ENCODE measurements at regions not wholly inside any gene's neighbourhood (a gene's known extent, or its start where the extent isn't known, plus 50 kb on each side); places are given as distances from the start of the nearest gene placed in this dataset.
A peak's percentile ranks its signal among the peaks of the same experiment; 100 is the strongest.
"Not testable (repeated sequence)": the region's sequence is repeated elsewhere in the genome, so short reads cannot be mapped to it uniquely, and the experiment has no call there.

GRCh38 chr9:111744363-111744762 lies 50.4 kb downstream of the SHOC1 start:
- H3K4me3 ChIP-seq (ENCODE audit: low read length): no peak overlapping the region
- no peak for DNase-seq (ENCODE audit: low read depth)
- no peak for TF ChIP-seq CTCF (conservative IDR thresholded peaks at IDR 0.05; ENCODE audit: low read depth, low read length)

DNA sequence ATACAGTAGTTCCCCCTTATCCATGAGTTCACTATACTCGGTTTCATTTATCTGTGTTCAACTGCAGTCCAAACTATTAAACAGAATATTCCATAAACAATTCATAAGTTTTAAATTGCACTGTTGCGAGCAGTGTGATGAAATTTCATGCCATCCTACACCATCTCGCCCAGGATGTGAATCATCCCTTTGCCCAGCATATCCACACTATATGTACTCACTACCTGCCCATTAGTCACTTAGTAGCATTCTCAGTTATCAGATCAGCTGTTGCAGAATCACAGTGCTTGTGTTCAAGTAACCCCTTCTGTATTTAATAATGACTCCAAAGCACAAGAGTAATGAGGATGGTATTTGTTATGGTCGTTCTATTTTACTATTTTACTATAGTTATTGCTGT lies 51.5 kb downstream of the SHOC1 start:
- DNase-seq (ENCODE audit: low read depth): no peak
- no peak for TF ChIP-seq CTCF (conservative IDR thresholded peaks at IDR 0.05; ENCODE audit: low read depth, low read length)
- no peak overlapping the region for H3K4me3 ChIP-seq (ENCODE audit: low read length)

DNA sequence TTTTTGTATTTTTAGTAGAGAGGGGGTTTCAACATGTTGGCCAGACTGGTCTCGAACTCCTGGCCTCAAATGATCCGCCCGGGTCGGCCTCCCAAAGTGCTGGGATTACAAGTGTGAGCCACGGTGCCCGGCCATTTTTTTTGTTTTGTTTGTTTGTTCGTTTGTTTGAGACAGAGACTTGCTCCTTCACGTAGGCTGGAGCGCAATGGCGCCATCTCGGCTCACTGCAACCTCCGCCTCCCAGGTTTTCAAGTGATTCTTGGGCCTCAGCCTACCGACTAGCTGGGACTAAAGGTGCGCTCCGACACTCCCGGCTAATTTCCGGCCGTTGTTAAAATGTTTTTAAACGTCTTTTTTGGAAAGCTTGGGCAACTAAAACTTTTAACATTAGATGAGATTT lies 54.0 kb downstream of the SHOC1 start:
- no peak for DNase-seq (ENCODE audit: low read depth)
- no peak for TF ChIP-seq CTCF (conservative IDR thresholded peaks at IDR 0.05; ENCODE audit: low read depth, low read length)

DNA sequence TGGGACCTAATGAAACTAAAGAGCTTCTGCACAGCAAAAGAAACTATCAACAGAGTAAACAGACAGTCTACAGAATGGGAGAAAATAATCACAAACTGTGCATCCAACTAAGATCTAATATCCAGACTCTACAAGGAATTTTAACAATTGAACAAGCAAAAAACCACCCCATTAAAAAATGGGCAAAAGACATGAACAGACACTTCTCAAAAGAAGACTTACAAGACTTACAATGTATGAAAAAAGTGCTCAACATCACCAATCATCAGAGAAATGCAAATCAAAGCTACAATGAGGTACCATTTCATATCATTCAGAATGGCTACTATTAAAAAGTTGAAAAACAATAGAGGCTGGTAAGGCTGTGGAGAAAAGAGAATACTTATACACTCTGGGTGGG lies 58.0 kb downstream of the SHOC1 start:
- TF ChIP-seq CTCF (conservative IDR thresholded peaks at IDR 0.05; ENCODE audit: low read depth, low read length): no peak
- no peak for DNase-seq (ENCODE audit: low read depth)

More for the DNA sequence above, 54.0 kb downstream of the SHOC1 start:
- H3K4me3 ChIP-seq (ENCODE audit: low read length): no peak overlapping the region

GRCh38 chr9:111735344-111735743 lies 59.4 kb downstream of the SHOC1 start:
- not testable (repeated sequence) for H3K4me3 ChIP-seq (ENCODE audit: low read length); DNase-seq (ENCODE audit: low read depth)

More for the DNA sequence above, 58.0 kb downstream of the SHOC1 start:
- no peak overlapping the region for H3K4me3 ChIP-seq (ENCODE audit: low read length)

GRCh38 chr9:111731928-111732327 lies 62.8 kb downstream of the SHOC1 start:
- DNase-seq (ENCODE audit: low read depth): no peak
- TF ChIP-seq CTCF (conservative IDR thresholded peaks at IDR 0.05; ENCODE audit: low read depth, low read length): no peak
- no peak overlapping the region for H3K4me3 ChIP-seq (ENCODE audit: low read length)

- H3K4me3 ChIP-seq (ENCODE audit: low read length): no peak overlapping the region
- DNase-seq (ENCODE audit: low read depth): peak; percentile 93
- TF ChIP-seq CTCF (conservative IDR thresholded peaks at IDR 0.05; ENCODE audit: low read depth, low read length): no peak
These were observed 63.7 kb downstream of the SHOC1 start for GRCh38 chr9:111730937-111731567.

Data from retinal pigment epithelial cell (primary cell).